Smooth muscle cell (in vitro differentiated cells): ENCODE measurements at regions not wholly inside any gene's neighbourhood (a gene's known extent, or its start where the extent isn't known, plus 50 kb on each side); places are given as distances from the start of the nearest gene placed in this dataset.

ENCODE experiments used
- DNase-seq: peaks from one replicate; lab custom pipeline; 2025; ENCODE audit not compliant: unreplicated experiment; lab: John Stamatoyannopoulos, UW
- H2AFZ ChIP-seq: fragments of 200-600 bp; sonication (generic); 2 replicates; pipeline ENCODE4 v1.6.0; 2016; ENCODE audit warnings: antibody characterized with exemption, low read depth, mild to moderate bottlenecking
- H3F3A ChIP-seq: fragments of 200-600 bp; sonication (generic); 2 replicates; pipeline ENCODE4 v1.6.0; 2017; ENCODE audit warnings: antibody characterized with exemption, low read depth
- H3K27ac ChIP-seq: fragments of 200-600 bp; sonication (generic); 2 replicates; pipeline ENCODE4 v1.5.1; 2016; ENCODE audit warnings: low read depth, mild to moderate bottlenecking
- H3K27me3 ChIP-seq: fragments of 200-600 bp; sonication (generic); 2 replicates; pipeline ENCODE4 v1.6.1; 2016; ENCODE audit warnings: low read depth, mild to moderate bottlenecking
- H3K36me3 ChIP-seq: fragments of 200-600 bp; sonication (generic); 2 replicates; pipeline ENCODE4 v1.5.1; 2016; ENCODE audit warnings: low read depth
- H3K4me1 ChIP-seq: fragments of 200-600 bp; sonication (generic); 2 replicates; pipeline ENCODE4 v1.5.1; 2016; ENCODE audit warnings: low read depth
- H3K4me2 ChIP-seq: fragments of 200-600 bp; sonication (generic); 2 replicates; pipeline ENCODE4 v1.6.0; 2016; ENCODE audit warnings: mild to moderate bottlenecking
- H3K4me3 ChIP-seq: fragments of 200-600 bp; sonication (generic); 2 replicates; pipeline ENCODE4 v1.5.1; 2016; ENCODE audit warnings: mild to moderate bottlenecking
- H3K79me2 ChIP-seq: fragments of 200-600 bp; sonication (generic); 2 replicates; pipeline ENCODE4 v1.6.0; 2016; ENCODE audit warnings: low read depth, mild to moderate bottlenecking
- H3K9ac ChIP-seq: fragments of 200-600 bp; sonication (generic); 2 replicates; pipeline ENCODE4 v1.6.0; 2016; ENCODE audit warnings: low read depth
- H3K9me3 ChIP-seq: fragments of 200-600 bp; sonication (generic); replicated peaks from 2 replicates; pipeline ENCODE4 v1.5.1; 2016; ENCODE audit warnings: low read depth
- H4K20me1 ChIP-seq: fragments of 200-600 bp; sonication (generic); 2 replicates; pipeline ENCODE4 v1.6.0; 2016; ENCODE audit warnings: low read depth
- WGBS: methylation state at CpG from one replicate; pipeline ENCODE4 v1.1.7; 2016; ENCODE audit warnings: low lambda C conversion rate; 5-methylcytosine and 5-hydroxymethylcytosine counted together
- TF ChIP-seq, protein P1 (sequence below): fragments of 200-600 bp; sonication (generic); IDR thresholded peaks from 2 replicates; pipeline ENCODE4 v1.5.1; 2017; ENCODE audit warnings: borderline replicate concordance, mild to moderate bottlenecking, antibody characterized with exemption; ENCODE audit not compliant: insufficient read depth, poor library complexity, severe bottlenecking

- Histone ChIP-seq H3F3A (peaks cover 8% of the 10 kb centered on the region), H3K9ac (no peak overlapping the region), H3K27me3 (no peaks in the 10 kb centered on the region), H3K4me2 (no peak overlapping the region), H4K20me1 (no peaks in the 10 kb centered on the region), H3K36me3 (no peaks in the 10 kb centered on the region), H3K4me1 (peaks cover 13% of the 10 kb centered on the region), H2AFZ (no peak overlapping the region), H3K79me2 (no peaks in the 10 kb centered on the region), H3K27ac (no peak overlapping the region), H3K9me3 (no peaks in the 10 kb centered on the region), H3K4me3 (no peak overlapping the region)
- 95% methylated on average over 7 of the region's 7 CpGs for WGBS
- TF ChIP-seq, protein P1, sequence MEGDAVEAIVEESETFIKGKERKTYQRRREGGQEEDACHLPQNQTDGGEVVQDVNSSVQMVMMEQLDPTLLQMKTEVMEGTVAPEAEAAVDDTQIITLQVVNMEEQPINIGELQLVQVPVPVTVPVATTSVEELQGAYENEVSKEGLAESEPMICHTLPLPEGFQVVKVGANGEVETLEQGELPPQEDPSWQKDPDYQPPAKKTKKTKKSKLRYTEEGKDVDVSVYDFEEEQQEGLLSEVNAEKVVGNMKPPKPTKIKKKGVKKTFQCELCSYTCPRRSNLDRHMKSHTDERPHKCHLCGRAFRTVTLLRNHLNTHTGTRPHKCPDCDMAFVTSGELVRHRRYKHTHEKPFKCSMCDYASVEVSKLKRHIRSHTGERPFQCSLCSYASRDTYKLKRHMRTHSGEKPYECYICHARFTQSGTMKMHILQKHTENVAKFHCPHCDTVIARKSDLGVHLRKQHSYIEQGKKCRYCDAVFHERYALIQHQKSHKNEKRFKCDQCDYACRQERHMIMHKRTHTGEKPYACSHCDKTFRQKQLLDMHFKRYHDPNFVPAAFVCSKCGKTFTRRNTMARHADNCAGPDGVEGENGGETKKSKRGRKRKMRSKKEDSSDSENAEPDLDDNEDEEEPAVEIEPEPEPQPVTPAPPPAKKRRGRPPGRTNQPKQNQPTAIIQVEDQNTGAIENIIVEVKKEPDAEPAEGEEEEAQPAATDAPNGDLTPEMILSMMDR, result no peak
- DNase-seq, result no peak
Observed at GRCh38 chr21:43364261-43364510, 62.7 kb downstream of the SIK1 start.

DNA sequence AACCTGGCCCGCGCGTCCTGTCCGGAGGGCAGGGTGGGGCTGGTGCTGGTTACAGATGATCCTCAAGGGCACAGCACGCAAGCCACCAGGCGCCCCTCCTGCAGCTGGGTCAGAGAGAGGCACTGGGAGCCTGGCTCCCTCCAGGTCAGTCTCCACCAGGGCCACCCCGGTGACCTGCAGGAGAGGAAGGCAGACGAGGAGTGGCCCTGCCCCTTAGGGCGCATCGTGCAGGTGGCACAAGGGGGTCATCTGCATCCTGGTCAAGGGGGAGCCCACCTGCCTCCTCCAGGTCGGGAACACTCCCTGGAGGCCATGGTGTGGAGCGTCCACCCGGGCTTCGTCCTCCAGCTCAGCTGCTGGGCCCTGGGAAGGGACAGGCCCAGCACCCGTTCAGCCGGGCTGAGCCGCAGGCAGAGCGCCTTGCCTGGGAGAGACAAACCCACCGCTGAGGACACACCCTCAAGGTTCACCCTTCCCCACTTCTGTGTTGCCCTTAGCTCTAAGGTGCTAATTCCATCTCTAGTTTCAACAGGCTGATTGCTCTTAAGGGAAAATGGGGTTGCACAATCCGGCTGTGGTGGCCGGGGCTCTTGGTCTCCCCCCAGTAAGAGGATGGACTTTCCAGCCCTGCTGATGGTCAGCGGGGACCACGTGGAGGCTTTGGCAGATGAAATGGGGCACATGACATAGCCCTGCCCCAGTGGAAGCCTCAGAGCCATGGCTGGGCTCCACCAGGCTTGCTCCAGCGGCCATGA is 63.2 kb downstream of the SIK1 start:
- H3K4me2 ChIP-seq, result no peak overlapping the region
- H2AFZ ChIP-seq, result no peak overlapping the region

DNA sequence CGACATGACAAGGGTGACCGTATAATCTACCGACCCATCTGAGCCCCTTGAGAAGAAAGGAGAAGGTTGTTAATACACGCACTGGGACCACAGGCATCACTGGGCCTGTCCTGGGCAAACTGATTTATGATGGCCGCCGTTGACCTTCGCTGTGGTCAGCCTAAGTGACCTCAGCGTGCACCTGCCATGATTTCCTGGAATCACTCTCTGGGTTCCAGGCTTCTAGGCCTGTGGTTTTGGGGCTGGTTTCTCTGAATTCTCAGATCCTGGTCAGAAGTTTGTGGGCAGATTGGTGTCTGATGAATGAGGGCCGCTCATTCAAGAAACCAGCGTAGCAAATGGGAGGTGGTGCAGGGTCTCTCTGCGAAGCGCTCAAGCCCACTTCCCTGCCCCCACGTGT is 64.0 kb downstream of the SIK1 start:
- peaks cover 8% of the 10 kb centered on the region for H3F3A ChIP-seq
- H3K9ac ChIP-seq, result no peak overlapping the region
- H3K27me3 ChIP-seq, result no peaks in the 10 kb centered on the region
- WGBS, result 92% methylated on average over 13 of the region's 13 CpGs
- no peaks in the 10 kb centered on the region for H3K9me3 ChIP-seq
- no peak for DNase-seq
- H3K4me2 ChIP-seq, result peak overlapping the region; percentile 25
- H3K4me3 ChIP-seq, result no peak overlapping the region
- H4K20me1 ChIP-seq, result no peaks in the 10 kb centered on the region
- TF ChIP-seq, protein P1, result no peak
- H3K4me1 ChIP-seq, result peaks cover 13% of the 10 kb centered on the region
- H2AFZ ChIP-seq, result peak overlapping the region; percentile 63
- H3K79me2 ChIP-seq, result no peaks in the 10 kb centered on the region
- no peaks in the 10 kb centered on the region for H3K36me3 ChIP-seq
- H3K27ac ChIP-seq, result peak overlapping the region; percentile 80

More for the DNA sequence above, 63.2 kb downstream of the SIK1 start:
- H3K9me3 ChIP-seq, result no peaks in the 10 kb centered on the region
- H4K20me1 ChIP-seq, result no peaks in the 10 kb centered on the region
- no peaks in the 10 kb centered on the region for H3K36me3 ChIP-seq
- peaks cover 13% of the 10 kb centered on the region for H3K4me1 ChIP-seq
- no peaks in the 10 kb centered on the region for H3K79me2 ChIP-seq
- no peak overlapping the region for H3K9ac ChIP-seq
- WGBS, result 95% methylated on average over 24 of the region's 24 CpGs
- no peak for DNase-seq
- H3K27ac ChIP-seq, result no peak overlapping the region
- H3K27me3 ChIP-seq, result no peaks in the 10 kb centered on the region
- no peak overlapping the region for H3K4me3 ChIP-seq
- TF ChIP-seq, protein P1, result no peak
- H3F3A ChIP-seq, result peaks cover 8% of the 10 kb centered on the region

DNA sequence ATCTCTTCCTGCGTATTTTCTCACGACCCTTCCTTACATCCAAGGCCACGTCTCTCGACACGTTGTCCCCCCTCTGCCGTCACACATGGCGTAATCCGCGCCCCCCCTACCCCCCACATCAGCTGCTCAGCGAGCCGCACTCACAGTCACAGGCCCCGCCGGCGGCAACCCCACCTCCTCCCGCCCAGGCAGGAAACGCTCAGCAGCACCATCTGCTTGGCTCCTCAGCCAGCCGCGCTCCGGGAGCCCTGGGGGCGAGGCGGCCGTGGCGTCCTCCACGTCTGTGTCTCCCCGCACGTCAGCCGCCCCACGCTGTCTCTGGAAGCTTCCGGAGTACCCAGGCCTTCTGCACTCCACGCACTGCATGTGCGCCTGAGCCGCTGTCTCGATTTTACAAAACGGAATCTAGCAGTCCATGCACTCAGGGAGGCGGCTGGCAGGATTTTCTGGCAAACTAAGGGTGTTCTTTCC is 64.6 kb downstream of the SIK1 start:
- Histone ChIP-seq H2AFZ (peak overlapping the region; percentile 63), H3K4me2 (peak overlapping the region; percentile 25), H3K36me3 (no peaks in the 10 kb centered on the region), H3K27ac (peak overlapping the region; percentile 80), H3K4me3 (no peak overlapping the region), H3K27me3 (no peaks in the 10 kb centered on the region), H3K4me1 (peaks cover 13% of the 10 kb centered on the region), H3K79me2 (no peaks in the 10 kb centered on the region), H3K9me3 (no peaks in the 10 kb centered on the region), H3K9ac (peak overlapping the region; percentile 13), H4K20me1 (no peaks in the 10 kb centered on the region), H3F3A (peaks cover 8% of the 10 kb centered on the region)
- 27% methylated on average over 35 of the region's 35 CpGs for WGBS
- TF ChIP-seq, protein P1, result no peak
- DNase-seq, result peak; percentile 35
